ENCODE measurements at regions not wholly inside any gene's neighbourhood (a gene's known extent, or its start where the extent isn't known, plus 50 kb on each side); places are given as distances from the start of the nearest gene placed in this dataset.
"Not testable (repeated sequence)": the region's sequence is repeated elsewhere in the genome, so short reads cannot be mapped to it uniquely, and the experiment has no call there.

GRCh38 chr15:91413142-91413541 lies 313.1 kb downstream of the SV2B start:
- no peak for TF ChIP-seq EZH2 (IDR thresholded peaks at IDR 0.05; ENCODE audit: borderline replicate concordance, insufficient read depth, low read length, poor library complexity, severe bottlenecking)
- no peak for TF ChIP-seq RAD21 (conservative IDR thresholded peaks at IDR 0.05)
- no peak for TF ChIP-seq MXI1 (conservative IDR thresholded peaks at IDR 0.05; ENCODE audit: poor library complexity, severe bottlenecking)
- TF ChIP-seq SMC3 (conservative IDR thresholded peaks at IDR 0.05; ENCODE audit: poor library complexity): no peak
- no peak for TF ChIP-seq CTCF (IDR thresholded peaks at IDR 0.05; ENCODE audit: poor library complexity, severe bottlenecking)
- TF ChIP-seq POLR2AphosphoS5 (IDR thresholded peaks at IDR 0.05): no peak
- no peak for TF ChIP-seq REST (IDR thresholded peaks at IDR 0.05; ENCODE audit: borderline replicate concordance)
- TF ChIP-seq EP300 (conservative IDR thresholded peaks at IDR 0.05; ENCODE audit: poor library complexity, severe bottlenecking): no peak
- TF ChIP-seq TAF1 (IDR thresholded peaks at IDR 0.05; ENCODE audit: low read depth): no peak
- Histone ChIP-seq H3K4me2 (ENCODE audit: low read length) (no peak overlapping the region), H3K36me3 (ENCODE audit: insufficient read depth, low read length) (no peaks in the 10 kb centered on the region), H3K27ac (ENCODE audit: low read length) (no peak overlapping the region), H3K9me2 (ENCODE audit: insufficient read depth, low read length) (no peaks in the 10 kb centered on the region), H3K27me3 (ENCODE audit: insufficient read depth, low read depth, low read length) (no peaks in the 10 kb centered on the region), H3K9ac (ENCODE audit: low read length) (no peak overlapping the region), H3K9me3 (ENCODE audit: low read length) (no peaks in the 10 kb centered on the region), H3K79me2 (replicated peaks; ENCODE audit: insufficient read depth, low read length) (no peaks in the 10 kb centered on the region), H2AFZ (ENCODE audit: low read depth, low read length) (no peak overlapping the region), H3K4me3 (ENCODE audit: low read length) (no peak overlapping the region), H4K20me1 (ENCODE audit: insufficient read depth) (no peaks in the 10 kb centered on the region), H3F3A (ENCODE audit: insufficient read depth, low read length, poor library complexity, severe bottlenecking) (no peaks in the 10 kb centered on the region)

- Histone ChIP-seq H4K20me1 (ENCODE audit: insufficient read depth) (no peaks in the 10 kb centered on the region), H3K9me2 (ENCODE audit: insufficient read depth, low read length) (no peaks in the 10 kb centered on the region), H2AFZ (ENCODE audit: low read depth, low read length) (no peak overlapping the region), H3F3A (ENCODE audit: insufficient read depth, low read length, poor library complexity, severe bottlenecking) (no peaks in the 10 kb centered on the region), H3K79me2 (replicated peaks; ENCODE audit: insufficient read depth, low read length) (no peaks in the 10 kb centered on the region), H3K4me3 (ENCODE audit: low read length) (no peak overlapping the region), H3K9ac (ENCODE audit: low read length) (no peak overlapping the region), H3K27me3 (ENCODE audit: insufficient read depth, low read depth, low read length) (no peaks in the 10 kb centered on the region), H3K9me3 (ENCODE audit: low read length) (no peaks in the 10 kb centered on the region), H3K27ac (ENCODE audit: low read length) (no peak overlapping the region), H3K4me2 (ENCODE audit: low read length) (no peak overlapping the region), H3K36me3 (ENCODE audit: insufficient read depth, low read length) (no peaks in the 10 kb centered on the region)
- TF ChIP-seq EP300 (conservative IDR thresholded peaks at IDR 0.05; ENCODE audit: poor library complexity, severe bottlenecking): no peak
- TF ChIP-seq EZH2 (IDR thresholded peaks at IDR 0.05; ENCODE audit: borderline replicate concordance, insufficient read depth, low read length, poor library complexity, severe bottlenecking): no peak
- no peak for TF ChIP-seq RAD21 (conservative IDR thresholded peaks at IDR 0.05)
- no peak for TF ChIP-seq CTCF (IDR thresholded peaks at IDR 0.05; ENCODE audit: poor library complexity, severe bottlenecking)
- no peak for TF ChIP-seq SMC3 (conservative IDR thresholded peaks at IDR 0.05; ENCODE audit: poor library complexity)
- TF ChIP-seq TAF1 (IDR thresholded peaks at IDR 0.05; ENCODE audit: low read depth): no peak
- TF ChIP-seq REST (IDR thresholded peaks at IDR 0.05; ENCODE audit: borderline replicate concordance): no peak
- no peak for TF ChIP-seq POLR2AphosphoS5 (IDR thresholded peaks at IDR 0.05)
- no peak for TF ChIP-seq MXI1 (conservative IDR thresholded peaks at IDR 0.05; ENCODE audit: poor library complexity, severe bottlenecking)
Measured at GRCh38 chr15:91414124-91414523, 314.1 kb downstream of the SV2B start.

GRCh38 chr15:91415258-91415657 lies 315.2 kb downstream of the SV2B start:
- not testable (repeated sequence) for H3K27me3 ChIP-seq (ENCODE audit: insufficient read depth, low read depth, low read length); H3K4me2 ChIP-seq (ENCODE audit: low read length)

More at GRCh38 chr15:91415258-91415657, 315.2 kb downstream of the SV2B start:
- H2AFZ ChIP-seq (ENCODE audit: low read depth, low read length); H3K79me2 ChIP-seq (replicated peaks; ENCODE audit: insufficient read depth, low read length); H3K27ac ChIP-seq (ENCODE audit: low read length); H3F3A ChIP-seq (ENCODE audit: insufficient read depth, low read length, poor library complexity, severe bottlenecking); H3K36me3 ChIP-seq (ENCODE audit: insufficient read depth, low read length); H3K9me2 ChIP-seq (ENCODE audit: insufficient read depth, low read length); H3K9me3 ChIP-seq (ENCODE audit: low read length); H3K4me3 ChIP-seq (ENCODE audit: low read length); H4K20me1 ChIP-seq (ENCODE audit: insufficient read depth); H3K9ac ChIP-seq (ENCODE audit: low read length): not testable (repeated sequence)
